ENCODE measurements at regions not wholly inside any gene's neighbourhood (a gene's known extent, or its start where the extent isn't known, plus 50 kb on each side); places are given as distances from the start of the nearest gene placed in this dataset.

- no peaks in the 10 kb centered on the region for H3K9me3 ChIP-seq (ENCODE audit: insufficient read depth, low read length)
- no peak overlapping the region for H3K4me3 ChIP-seq (ENCODE audit: low read length)
- no peak overlapping the region for H3K9ac ChIP-seq (ENCODE audit: low read length)
- no peaks in the 10 kb centered on the region for H3K27me3 ChIP-seq (ENCODE audit: low read depth, low read length)
- TF ChIP-seq EZH2phosphoT487 (IDR thresholded peaks at IDR 0.05; ENCODE audit: low read depth), result no peak
- TF ChIP-seq CTCF (IDR thresholded peaks at IDR 0.05; ENCODE audit: low read depth, low read length), result no peak
- H2AFZ ChIP-seq (ENCODE audit: low read depth, low read length), result no peak overlapping the region
- no peak overlapping the region for H3K4me2 ChIP-seq (ENCODE audit: low read length)
- no peak overlapping the region for H3K27ac ChIP-seq (ENCODE audit: low read length)
- H3K4me1 ChIP-seq (ENCODE audit: low read length), result no peaks in the 10 kb centered on the region
- no peaks in the 10 kb centered on the region for H3K79me2 ChIP-seq (ENCODE audit: low read length)
- no peaks in the 10 kb centered on the region for H3K36me3 ChIP-seq (replicated peaks; ENCODE audit: low read depth, low read length)
- H4K20me1 ChIP-seq (ENCODE audit: insufficient read depth, low read length), result no peaks in the 10 kb centered on the region
Observed at GRCh38 chr3:106755336-106755735, 621.9 kb upstream of the CCDC54 start.

DNA sequence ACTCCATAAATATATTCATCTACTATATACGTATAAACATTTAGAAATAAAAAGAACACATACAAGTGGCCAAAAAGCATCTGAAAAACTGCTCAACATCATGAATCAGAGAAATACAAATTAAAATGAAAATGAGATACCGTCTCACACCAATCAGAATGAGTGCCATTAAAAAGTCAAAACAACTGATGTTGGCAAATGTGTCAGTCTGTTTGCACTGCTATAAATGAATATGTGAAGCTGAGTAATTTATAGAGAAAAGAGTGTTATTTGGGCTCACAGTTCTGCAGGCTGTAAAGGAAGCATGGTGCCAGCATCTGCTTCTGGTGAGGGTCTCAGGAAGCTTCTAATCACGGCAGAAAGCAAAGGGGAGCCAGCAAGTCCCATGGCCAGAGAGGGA, 620.3 kb upstream of the CCDC54 start:
- no peak overlapping the region for H2AFZ ChIP-seq (ENCODE audit: low read depth, low read length)

GRCh38 chr3:106758459-106758858, 618.8 kb upstream of the CCDC54 start:
- Histone ChIP-seq H4K20me1 (ENCODE audit: insufficient read depth, low read length) (no peaks in the 10 kb centered on the region), H3K4me2 (ENCODE audit: low read length) (no peak overlapping the region), H3K4me3 (ENCODE audit: low read length) (no peak overlapping the region), H3K36me3 (replicated peaks; ENCODE audit: low read depth, low read length) (no peaks in the 10 kb centered on the region), H3K9ac (ENCODE audit: low read length) (no peak overlapping the region), H3K27ac (ENCODE audit: low read length) (no peak overlapping the region), H2AFZ (ENCODE audit: low read depth, low read length) (no peak overlapping the region), H3K79me2 (ENCODE audit: low read length) (no peaks in the 10 kb centered on the region), H3K9me3 (ENCODE audit: insufficient read depth, low read length) (no peaks in the 10 kb centered on the region), H3K4me1 (ENCODE audit: low read length) (no peaks in the 10 kb centered on the region), H3K27me3 (ENCODE audit: low read depth, low read length) (no peaks in the 10 kb centered on the region)
- no peak for TF ChIP-seq CTCF (IDR thresholded peaks at IDR 0.05; ENCODE audit: low read depth, low read length)
- TF ChIP-seq EZH2phosphoT487 (IDR thresholded peaks at IDR 0.05; ENCODE audit: low read depth), result no peak

More for the DNA sequence above, 620.3 kb upstream of the CCDC54 start:
- Histone ChIP-seq H3K9me3 (ENCODE audit: insufficient read depth, low read length) (no peaks in the 10 kb centered on the region), H3K9ac (ENCODE audit: low read length) (no peak overlapping the region), H3K27ac (ENCODE audit: low read length) (no peak overlapping the region), H3K4me1 (ENCODE audit: low read length) (no peaks in the 10 kb centered on the region), H3K36me3 (replicated peaks; ENCODE audit: low read depth, low read length) (no peaks in the 10 kb centered on the region), H3K4me2 (ENCODE audit: low read length) (no peak overlapping the region), H3K4me3 (ENCODE audit: low read length) (no peak overlapping the region), H3K79me2 (ENCODE audit: low read length) (no peaks in the 10 kb centered on the region), H3K27me3 (ENCODE audit: low read depth, low read length) (no peaks in the 10 kb centered on the region), H4K20me1 (ENCODE audit: insufficient read depth, low read length) (no peaks in the 10 kb centered on the region)
- TF ChIP-seq CTCF (IDR thresholded peaks at IDR 0.05; ENCODE audit: low read depth, low read length), result no peak
- TF ChIP-seq EZH2phosphoT487 (IDR thresholded peaks at IDR 0.05; ENCODE audit: low read depth), result no peak

- H2AFZ ChIP-seq (ENCODE audit: low read depth, low read length), result no peak overlapping the region
- no peaks in the 10 kb centered on the region for H3K36me3 ChIP-seq (replicated peaks; ENCODE audit: low read depth, low read length)
- no peak overlapping the region for H3K27ac ChIP-seq (ENCODE audit: low read length)
- no peaks in the 10 kb centered on the region for H4K20me1 ChIP-seq (ENCODE audit: insufficient read depth, low read length)
- no peak overlapping the region for H3K4me2 ChIP-seq (ENCODE audit: low read length)
- no peaks in the 10 kb centered on the region for H3K4me1 ChIP-seq (ENCODE audit: low read length)
- TF ChIP-seq CTCF (IDR thresholded peaks at IDR 0.05; ENCODE audit: low read depth, low read length), result no peak
- no peak for TF ChIP-seq EZH2phosphoT487 (IDR thresholded peaks at IDR 0.05; ENCODE audit: low read depth)
- H3K9me3 ChIP-seq (ENCODE audit: insufficient read depth, low read length), result no peaks in the 10 kb centered on the region
- H3K9ac ChIP-seq (ENCODE audit: low read length), result no peak overlapping the region
- H3K27me3 ChIP-seq (ENCODE audit: low read depth, low read length), result no peaks in the 10 kb centered on the region
- H3K79me2 ChIP-seq (ENCODE audit: low read length), result no peaks in the 10 kb centered on the region
- no peak overlapping the region for H3K4me3 ChIP-seq (ENCODE audit: low read length)
Observed at GRCh38 chr3:106759731-106760130, 617.5 kb upstream of the CCDC54 start.
